HPDE6-E6E7 (cell line): ENCODE measurements at regions not wholly inside any gene's neighbourhood (a gene's known extent, or its start where the extent isn't known, plus 50 kb on each side); places are given as distances from the start of the nearest gene placed in this dataset.

Source experiments
- DNase-seq: peaks from one replicate; pipeline ENCODE4 v3.0.0; 2011; ENCODE audit warnings: missing footprints; ENCODE audit errors: extremely low spot score

GRCh38 chr9:7402334-7403027 is 397.1 kb downstream of the DMAC1 start:
- no peak for DNase-seq

- DNase-seq: no peak
These were observed 398.5 kb downstream of the DMAC1 start for GRCh38 chr9:7401116-7401515.

DNA sequence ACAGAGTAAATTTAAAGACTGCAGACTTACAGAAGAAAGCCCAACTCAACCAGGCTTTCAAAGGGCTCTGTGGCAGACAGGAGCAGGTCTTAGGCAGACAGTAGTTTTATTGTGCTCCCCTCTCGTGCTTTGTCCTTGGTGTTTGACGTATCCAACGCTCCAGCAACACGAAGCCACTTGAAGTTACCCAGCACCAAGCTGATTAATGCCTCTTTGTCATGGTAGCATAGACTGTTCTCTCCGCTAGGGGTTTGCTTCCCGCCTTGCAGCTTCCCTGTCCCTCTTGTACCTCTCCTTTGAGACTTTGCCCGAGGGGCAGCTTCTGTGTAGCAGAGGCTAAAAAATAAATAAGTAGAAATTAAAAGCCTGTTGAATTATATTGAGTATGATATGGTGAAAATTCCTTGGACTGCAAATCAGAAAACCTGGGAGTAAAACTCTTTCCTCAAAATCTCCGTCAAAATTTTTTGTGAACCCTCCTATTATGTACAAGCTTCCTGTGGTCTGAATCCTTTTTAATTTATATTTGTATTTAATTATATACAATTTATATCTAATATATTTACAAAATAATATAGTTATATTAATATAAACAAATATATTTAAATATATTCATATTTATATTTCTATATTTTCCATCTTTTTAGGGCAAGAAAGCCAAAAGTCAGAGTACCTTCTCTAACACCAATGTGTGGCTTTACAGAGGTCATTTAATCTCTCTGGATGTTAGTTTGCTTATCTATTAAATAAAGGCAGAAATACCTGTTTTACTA is 405.4 kb downstream of the DMAC1 start:
- DNase-seq: no peak

DNA sequence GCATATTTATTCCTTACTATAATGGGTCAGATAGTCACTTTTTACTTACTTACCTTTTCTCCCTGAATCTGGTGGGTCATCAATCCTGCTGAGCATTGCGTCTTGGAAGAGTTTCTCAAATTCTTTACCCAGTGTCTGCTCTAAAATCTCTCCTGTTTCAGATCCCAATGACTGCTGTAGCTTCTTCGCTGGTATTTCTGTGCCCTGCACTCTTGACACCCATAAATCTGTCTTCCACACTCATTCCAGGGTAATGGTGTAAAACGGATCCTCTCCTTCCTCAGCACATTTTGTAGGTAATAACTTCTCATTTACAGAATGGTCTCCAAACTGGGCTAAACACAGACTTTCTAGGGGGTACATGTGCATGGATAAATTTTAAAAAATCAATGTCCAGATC is 407.4 kb downstream of the DMAC1 start:
- no peak for DNase-seq

DNA sequence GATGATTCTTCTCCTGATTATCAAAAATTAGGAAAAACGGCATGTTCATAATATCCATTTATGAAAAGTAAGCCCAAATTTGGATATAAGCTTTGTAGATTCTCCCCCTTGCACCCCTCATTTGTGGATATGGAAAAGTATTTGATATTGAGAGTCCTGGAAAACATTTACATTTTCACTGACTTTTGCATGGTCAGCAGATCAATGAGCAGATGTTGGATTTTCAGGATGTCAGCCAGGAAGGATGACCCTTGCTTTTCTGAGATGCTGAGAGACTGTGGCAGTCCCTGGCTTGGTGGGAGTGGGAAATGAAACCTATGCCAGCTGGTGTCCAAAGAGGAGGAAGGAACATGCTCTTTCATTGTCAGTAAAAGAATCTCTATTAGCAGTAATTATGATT is 410.8 kb downstream of the DMAC1 start:
- DNase-seq: no peak

- DNase-seq: no peak
These were observed 411.7 kb downstream of the DMAC1 start for GRCh38 chr9:7387840-7388239.

GRCh38 chr9:7382304-7382703 is 417.3 kb downstream of the DMAC1 start:
- DNase-seq: no peak

GRCh38 chr9:7377489-7377888 is 422.1 kb downstream of the DMAC1 start:
- DNase-seq: no peak

GRCh38 chr9:7376833-7377232 is 422.7 kb downstream of the DMAC1 start:
- no peak for DNase-seq

GRCh38 chr9:7376213-7376612 is 423.4 kb downstream of the DMAC1 start:
- DNase-seq: no peak

- no peak for DNase-seq
These were observed 424.5 kb downstream of the DMAC1 start for GRCh38 chr9:7375013-7375511.

GRCh38 chr9:7370988-7371387 is 428.6 kb downstream of the DMAC1 start:
- DNase-seq: no peak

DNA sequence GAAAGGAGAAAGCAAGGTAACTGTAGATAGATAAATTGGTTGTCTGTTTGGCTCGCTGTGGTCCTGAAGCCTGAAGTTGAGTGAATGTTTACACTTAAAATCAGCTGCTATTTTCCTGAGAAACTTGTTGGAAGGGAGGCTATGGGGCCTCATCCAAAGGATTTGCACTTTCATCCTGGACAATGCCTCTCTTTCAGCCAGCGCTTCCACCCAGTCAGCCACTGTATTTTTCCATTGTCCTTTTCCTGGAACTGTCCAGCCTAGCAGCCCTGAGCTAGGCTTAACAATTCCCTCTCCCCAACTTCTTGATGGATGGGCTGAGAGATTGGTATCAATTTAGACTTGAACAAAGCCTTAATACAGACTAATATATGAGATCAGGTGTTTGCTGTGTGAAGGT is 429.2 kb downstream of the DMAC1 start:
- no peak for DNase-seq

GRCh38 chr9:7369384-7369821 is 430.2 kb downstream of the DMAC1 start:
- DNase-seq: no peak

DNA sequence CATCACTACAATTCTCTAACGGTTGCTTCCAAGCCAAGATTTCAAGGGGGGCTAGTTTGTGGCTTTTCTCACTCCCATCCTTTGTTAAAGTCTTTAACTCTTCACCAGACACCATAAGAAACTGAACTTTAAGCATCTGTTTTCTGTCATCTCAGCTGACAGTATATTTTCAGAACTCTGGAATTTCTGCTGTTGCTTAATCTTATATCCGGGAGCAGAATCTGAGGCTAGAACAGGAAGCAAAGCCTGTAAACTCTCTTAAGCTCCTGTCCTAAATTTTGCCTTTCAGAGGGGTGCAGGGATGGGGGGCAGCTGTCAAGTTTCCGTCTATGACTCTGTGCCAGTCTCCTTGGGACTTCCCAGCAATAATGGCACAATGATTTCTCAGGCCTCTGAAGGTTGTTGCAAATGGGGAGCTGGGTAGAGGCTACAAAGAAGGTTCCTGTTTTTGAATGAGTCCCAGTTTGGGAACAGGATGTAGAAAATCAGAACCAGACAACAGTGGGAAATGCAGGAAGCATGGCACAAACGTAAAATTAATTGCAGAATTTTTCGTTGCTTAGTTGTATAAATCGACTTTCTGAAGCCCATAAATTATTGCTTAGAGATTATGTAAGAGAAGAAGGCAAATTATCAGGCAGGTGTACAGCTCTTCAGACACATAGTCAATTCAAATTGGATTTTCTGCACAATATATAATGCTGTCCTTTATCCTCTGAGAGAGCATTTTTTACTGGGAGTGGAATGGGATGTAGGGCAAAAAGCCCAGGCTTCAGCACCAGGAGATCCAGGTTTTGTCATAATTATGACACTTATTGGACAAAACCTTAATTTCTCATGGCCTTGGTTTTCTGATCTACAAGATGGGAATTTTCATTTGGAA is 430.9 kb downstream of the DMAC1 start:
- DNase-seq: no peak

DNA sequence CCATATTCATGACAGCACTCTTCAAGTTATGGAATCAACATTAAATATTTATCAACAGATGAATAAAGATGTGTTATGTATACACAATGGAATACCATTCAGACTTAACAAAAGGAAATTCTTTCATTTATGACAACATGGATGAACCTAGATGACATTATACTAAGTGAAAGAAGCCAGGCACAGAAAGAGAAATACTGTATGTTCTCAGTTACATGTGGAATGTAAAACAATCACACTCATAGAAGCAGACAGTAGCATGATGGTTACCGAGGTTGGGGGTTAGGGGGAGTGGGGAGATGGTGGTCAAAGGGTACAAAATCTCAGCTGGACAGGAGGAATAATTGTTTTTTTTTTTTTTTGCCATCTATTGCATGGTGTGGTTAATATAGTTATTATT is 431.9 kb downstream of the DMAC1 start:
- DNase-seq: no peak

DNA sequence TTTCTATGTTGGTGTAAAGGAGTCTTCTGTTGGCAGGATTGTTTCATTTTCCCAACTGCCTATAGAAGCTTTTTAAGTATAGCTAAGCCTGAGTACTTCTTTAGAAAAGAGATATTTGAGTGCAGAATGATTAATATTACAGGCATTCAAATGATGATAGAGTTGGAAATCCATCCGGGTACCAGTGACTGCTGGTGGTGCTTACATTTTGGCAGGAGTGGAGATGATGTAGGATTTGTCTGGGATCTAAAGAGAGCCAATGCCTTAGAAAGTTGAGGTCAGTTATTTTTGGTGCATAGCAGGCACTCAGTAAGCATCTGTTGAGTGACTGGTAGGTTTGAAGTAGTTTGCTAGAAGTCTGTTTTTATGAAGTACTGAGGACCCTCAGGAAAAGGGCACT is 433.5 kb downstream of the DMAC1 start:
- no peak for DNase-seq

DNA sequence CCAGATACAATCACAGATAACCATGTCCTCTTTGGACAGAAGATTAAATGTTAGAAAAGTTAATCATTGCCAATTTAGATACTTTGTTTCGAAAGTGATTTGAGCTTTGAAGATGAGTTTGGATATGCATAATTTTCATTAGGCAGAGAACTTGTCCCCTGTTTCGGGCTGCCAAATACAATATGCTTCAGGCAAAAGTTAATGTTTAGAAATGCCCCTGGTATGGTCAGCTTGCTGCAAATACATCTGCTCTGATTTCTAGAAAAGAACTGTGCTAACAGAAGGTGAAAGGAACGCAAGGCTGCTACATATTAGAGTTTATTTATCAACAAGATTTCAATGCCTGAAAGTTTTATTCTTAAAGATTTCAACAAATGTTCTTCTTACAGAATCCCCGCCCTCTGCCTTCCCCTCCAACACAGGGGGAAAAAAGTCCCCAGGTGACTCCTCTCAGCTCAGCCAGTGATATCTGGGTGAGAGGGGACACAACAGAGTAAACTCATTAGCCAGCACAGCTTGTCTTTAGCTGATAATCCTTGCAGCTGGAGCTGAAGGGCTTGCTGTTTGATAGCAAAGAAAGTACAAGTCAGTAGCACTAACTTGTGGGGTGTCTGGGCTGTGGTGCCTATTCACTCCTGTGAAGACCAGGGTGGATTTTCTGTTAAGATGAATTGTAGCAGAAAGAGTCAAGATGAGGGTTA is 435.7 kb downstream of the DMAC1 start:
- DNase-seq: no peak

DNA sequence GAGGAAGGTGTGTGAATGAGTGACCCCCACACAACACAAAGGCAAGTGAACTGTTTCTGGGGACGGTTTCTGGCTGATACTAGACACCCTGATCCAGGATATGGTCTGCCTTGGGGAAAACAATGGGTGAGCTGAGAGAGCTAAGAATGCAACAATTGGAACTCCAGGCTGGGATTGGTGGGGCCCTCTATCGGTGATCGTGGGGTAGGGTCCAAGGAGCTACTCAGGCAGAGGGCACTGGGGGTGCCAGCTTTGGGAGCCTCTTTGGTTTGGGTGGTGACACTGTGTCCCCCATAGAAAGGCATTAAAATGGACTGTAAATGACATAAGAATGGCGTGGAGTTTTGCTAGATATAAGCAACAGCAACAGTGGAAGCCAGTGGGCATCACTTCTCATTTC is 439.1 kb downstream of the DMAC1 start:
- no peak for DNase-seq

DNA sequence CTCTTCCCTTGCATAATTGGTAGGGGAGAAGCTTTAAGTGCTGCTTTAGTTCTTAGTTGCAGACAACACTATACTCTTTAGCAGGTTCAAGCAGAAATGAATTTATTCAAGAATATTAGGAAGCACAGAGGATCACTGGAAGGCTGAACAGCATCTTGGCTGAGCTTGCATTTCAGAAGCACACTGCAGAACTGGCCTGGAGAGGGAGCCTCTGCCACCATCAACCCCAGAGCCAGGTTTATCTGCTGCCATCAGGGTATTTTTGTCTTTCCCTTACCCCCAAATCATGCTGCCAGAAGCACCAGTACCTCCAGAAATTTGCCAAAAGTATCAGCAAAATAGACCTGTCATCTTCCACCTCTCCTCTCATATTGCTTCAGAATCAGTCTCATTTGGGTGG is 440.7 kb downstream of the DMAC1 start:
- no peak for DNase-seq

DNA sequence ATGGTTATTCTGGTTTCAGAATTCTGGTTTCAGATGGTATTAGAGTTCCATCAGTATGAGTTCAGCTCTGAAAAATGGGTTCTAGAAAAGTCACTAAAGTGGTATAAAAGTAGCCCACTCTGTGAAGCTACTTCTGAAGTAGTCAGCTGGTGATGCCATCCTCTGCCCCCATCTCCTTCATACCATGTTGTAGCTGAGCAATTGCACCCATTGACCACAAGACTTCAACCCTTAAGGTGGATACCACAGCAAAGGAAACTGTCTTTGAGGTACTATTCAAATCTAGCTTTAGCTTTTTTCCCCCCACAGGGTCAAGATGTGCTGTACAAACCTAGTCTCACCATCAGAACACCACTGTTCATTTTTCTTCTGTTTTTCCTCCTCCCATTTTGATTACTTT is 444.9 kb downstream of the DMAC1 start:
- DNase-seq: no peak

DNA sequence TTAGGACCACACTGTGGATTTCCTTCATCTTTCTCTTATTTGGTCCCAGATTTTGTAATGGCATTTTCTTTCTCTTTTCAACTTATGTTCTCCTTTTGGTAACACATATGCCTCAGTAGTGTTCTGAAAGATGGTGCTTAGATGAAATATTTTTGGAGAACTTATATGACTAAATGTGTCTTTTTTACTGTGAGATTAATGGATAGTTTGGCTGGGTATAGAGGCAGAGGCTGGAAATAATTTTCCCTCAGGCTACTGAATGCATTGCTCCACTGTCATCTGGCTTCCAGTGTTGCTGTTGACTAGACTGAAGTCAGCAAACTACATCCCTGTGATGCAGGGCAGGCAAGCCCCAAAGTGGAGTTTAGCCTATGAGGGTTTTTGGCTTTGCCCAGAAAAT is 450.9 kb downstream of the DMAC1 start:
- DNase-seq: no peak
